Retinal pigment epithelial cell (primary cell): ENCODE measurements at regions not wholly inside any gene's neighbourhood (a gene's known extent, or its start where the extent isn't known, plus 50 kb on each side); places are given as distances from the start of the nearest gene placed in this dataset.

ENCODE experiments used
- DNase-seq: peaks from one replicate; pipeline ENCODE4 v3.0.0-alpha.2; 2010; ENCODE audit warnings: low read depth
- H3K4me3 ChIP-seq: 2 replicates; pipeline ENCODE4 v1.5.1; 2011; ENCODE audit warnings: mild to moderate bottlenecking, low read length, control low read depth, moderate library complexity
- TF ChIP-seq, protein P1 (sequence below): conservative IDR thresholded peaks from 2 replicates; pipeline ENCODE4 v1.5.1; 2011; ENCODE audit warnings: low read depth, low read length, control low read depth, inconsistent platforms

DNA sequence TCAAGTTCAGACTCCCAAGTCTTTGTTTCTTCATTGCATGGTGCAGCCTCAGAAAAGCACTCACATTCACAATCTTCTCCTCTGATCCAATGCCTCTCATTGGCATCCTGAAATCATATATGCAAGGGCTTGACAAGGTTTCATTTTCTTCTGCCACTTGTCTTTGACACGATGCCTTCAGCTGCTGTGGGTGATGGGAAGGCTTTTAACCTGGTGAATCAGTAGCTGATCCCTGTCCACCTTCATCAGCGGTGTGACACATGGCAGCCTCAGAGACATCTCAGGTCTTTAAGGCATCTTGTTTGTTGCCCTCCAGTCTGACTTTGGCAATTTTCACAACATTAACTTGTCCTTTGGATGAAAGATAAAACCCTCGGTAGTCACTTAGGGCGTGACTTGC, 147.2 kb downstream of the PRELID2 start:
- DNase-seq = no peak
- H3K4me3 ChIP-seq = no peak overlapping the region
- TF ChIP-seq, protein P1, sequence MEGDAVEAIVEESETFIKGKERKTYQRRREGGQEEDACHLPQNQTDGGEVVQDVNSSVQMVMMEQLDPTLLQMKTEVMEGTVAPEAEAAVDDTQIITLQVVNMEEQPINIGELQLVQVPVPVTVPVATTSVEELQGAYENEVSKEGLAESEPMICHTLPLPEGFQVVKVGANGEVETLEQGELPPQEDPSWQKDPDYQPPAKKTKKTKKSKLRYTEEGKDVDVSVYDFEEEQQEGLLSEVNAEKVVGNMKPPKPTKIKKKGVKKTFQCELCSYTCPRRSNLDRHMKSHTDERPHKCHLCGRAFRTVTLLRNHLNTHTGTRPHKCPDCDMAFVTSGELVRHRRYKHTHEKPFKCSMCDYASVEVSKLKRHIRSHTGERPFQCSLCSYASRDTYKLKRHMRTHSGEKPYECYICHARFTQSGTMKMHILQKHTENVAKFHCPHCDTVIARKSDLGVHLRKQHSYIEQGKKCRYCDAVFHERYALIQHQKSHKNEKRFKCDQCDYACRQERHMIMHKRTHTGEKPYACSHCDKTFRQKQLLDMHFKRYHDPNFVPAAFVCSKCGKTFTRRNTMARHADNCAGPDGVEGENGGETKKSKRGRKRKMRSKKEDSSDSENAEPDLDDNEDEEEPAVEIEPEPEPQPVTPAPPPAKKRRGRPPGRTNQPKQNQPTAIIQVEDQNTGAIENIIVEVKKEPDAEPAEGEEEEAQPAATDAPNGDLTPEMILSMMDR = no peak

DNA sequence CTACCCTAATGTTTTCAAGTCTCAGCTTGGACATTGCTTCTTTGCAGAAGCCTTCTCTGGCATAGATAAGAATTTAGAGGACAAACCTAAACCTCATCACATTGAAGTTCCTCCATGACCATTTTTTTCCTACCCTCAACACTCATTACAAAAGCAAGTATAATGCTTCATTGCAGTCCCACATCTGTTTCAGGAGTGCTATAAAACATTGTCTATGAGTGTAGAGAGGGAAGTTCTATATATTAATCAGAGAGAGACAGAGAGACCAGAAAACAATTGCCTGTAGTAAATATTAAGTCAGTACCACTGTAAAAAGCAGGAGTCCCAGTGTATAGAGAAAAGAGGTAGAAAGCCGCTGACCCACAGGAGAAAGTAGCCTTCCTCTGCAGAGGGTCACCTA, 149.7 kb downstream of the PRELID2 start:
- no peak overlapping the region for H3K4me3 ChIP-seq
- TF ChIP-seq, protein P1 = no peak
- no peak for DNase-seq

DNA sequence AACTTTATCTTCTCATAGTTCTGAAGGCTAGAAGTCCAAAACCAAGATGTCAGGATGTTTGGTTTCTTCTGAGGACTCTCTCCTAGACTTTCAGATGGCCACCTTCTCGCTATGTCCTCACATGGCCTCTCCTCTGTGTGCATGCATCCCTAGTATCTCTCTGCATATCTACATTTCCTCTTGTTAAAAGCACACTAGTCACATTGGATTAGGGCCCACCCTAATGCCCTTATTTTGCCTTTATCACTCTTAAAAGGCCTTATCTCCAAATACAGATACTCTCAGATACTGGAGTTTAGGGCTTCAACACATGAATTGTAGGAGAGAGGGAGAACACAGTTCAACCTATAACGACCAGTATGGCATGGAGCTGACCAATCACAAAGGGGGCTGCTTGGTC, 151.7 kb downstream of the PRELID2 start:
- no peak overlapping the region for H3K4me3 ChIP-seq
- TF ChIP-seq, protein P1 = no peak
- no peak for DNase-seq

DNA sequence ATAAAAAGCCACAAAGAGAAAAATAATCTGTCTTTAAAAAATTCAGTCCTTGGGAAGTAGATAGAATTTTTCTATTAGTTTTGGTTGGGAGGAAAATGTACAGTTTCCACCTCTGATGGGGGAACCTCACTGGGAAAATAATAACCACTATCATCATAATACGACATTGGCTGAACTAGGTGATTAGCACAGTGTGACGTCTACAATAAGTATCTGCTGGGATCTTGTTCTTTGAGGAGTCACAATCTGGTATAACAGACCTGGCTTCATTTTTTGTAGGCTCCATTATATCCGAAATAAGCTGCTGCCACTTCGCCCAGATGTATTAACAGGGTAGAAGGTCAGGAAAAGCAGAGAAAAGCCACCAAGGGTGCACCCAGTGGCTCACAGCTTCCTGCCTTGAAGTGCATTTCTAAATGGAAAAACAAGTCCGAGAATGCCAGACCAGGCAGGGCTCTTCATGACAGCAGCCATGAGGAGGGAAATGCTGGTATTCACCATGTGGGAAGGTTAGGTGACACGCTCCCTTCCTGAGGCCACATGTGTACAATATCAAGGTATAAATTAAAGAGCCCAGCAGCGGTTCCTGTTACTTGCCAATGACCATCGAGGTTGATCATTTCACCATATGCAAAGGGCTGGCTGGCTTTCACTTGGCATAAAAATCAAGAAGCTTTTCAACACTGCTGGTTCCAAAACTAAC, 152.8 kb downstream of the PRELID2 start:
- H3K4me3 ChIP-seq = no peak overlapping the region
- TF ChIP-seq, protein P1 = no peak
- DNase-seq = no peak

DNA sequence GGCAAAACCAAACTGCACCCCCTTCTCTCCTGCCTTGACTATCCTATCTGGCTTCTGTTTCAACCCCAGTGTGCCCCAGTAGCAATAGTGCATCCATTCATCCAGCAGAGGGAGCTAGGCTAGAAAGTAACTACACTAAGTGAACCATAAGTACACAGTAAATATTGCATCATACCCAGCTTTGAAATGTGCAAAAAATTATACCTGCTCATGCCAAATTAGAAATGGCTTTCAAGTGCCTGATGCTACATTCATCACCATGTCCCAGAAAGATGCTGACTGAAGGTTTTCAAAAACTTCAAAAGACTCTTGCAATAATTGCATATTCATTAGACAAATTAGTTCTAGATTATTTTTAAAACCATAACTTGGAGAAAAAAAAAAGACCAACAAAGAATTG, 153.5 kb downstream of the PRELID2 start:
- TF ChIP-seq, protein P1 = peak; percentile 96
- no peak overlapping the region for H3K4me3 ChIP-seq
- DNase-seq = peak; percentile 39

DNA sequence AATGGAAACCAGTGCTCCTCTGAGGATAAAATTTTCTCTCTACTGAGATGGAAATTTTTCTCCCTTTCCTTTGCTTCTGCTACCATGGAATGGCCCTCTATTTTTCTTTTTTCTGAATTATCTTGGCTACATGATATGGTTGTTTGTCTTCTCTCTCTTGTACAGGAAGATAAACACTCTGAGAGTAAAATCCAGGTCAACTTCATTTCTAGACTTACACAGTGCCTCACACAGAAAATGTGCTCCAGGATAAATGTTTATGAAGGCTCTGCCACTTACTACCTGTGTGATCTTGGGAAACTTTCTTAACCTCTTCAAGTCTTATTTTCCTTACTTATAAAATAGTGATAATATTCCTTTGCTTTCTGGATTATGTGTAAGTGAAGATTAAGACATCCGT, 153.9 kb downstream of the PRELID2 start:
- TF ChIP-seq, protein P1 = no peak
- DNase-seq = no peak
- no peak overlapping the region for H3K4me3 ChIP-seq

DNA sequence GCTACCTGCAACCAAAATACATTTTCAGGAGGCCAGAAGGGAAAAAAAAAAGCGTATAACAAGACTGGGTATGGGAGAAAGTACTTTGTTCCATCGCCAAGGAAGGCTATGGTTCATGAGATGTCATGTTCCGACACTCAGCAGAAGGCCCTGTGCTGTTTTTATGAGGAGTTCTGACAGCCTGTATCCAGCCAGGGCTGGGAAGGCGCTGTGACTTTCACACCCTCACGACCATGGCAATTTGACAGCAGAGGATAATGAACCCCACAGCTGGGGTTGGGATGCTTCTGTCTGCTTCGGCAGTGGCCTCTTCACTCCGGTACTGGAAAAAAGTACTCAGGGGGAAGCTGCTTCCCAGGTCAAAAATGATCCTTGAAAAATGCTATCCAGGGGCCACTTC, 154.4 kb downstream of the PRELID2 start:
- TF ChIP-seq, protein P1 = no peak
- no peak overlapping the region for H3K4me3 ChIP-seq
- no peak for DNase-seq
